ENCODE measurements at regions not wholly inside any gene's neighbourhood (a gene's known extent, or its start where the extent isn't known, plus 50 kb on each side); places are given as distances from the start of the nearest gene placed in this dataset.

GRCh38 chr13:106155411-106155810 is 380.1 kb downstream of the EFNB2 start:
- Histone ChIP-seq H2AFZ (ENCODE audit: low read depth, low read length, poor library complexity, severe bottlenecking) (no peak overlapping the region), H3K4me2 (ENCODE audit: low read length) (no peak overlapping the region), H3K79me2 (ENCODE audit: insufficient read depth, low read length) (no peaks in the 10 kb centered on the region), H3K4me1 (ENCODE audit: control insufficient read depth in 1 of 2, insufficient read depth in 2 of 2, low read length in 2 of 2) (peaks cover 22 to 59% of the 10 kb centered on the region in 2 experiments), H4K20me1 (ENCODE audit: insufficient read depth) (no peaks in the 10 kb centered on the region), H3K36me3 (ENCODE audit: control insufficient read depth in 1 of 2, insufficient read depth in 2 of 2, low read length in 2 of 2) (no peaks in the 10 kb centered on the region), H3K4me3 (replicated peaks in 1 of 2; ENCODE audit: low read depth in 1 of 2, low read length in 2 of 2) (no peak overlapping the region), H3K9me2 (ENCODE audit: insufficient read depth) (no peaks in the 10 kb centered on the region), H3K27ac (ENCODE audit: low read depth, low read length) (no peak overlapping the region), H3K9ac (ENCODE audit: low read length) (no peak overlapping the region), H3K9me3 (ENCODE audit: control insufficient read depth in 1 of 2, insufficient read depth in 1 of 2, low read depth in 1 of 2, low read length in 2 of 2) (no peaks in the 10 kb centered on the region), H3K27me3 (ENCODE audit: insufficient read depth, low read length) (no peaks in the 10 kb centered on the region)
- no TSS peak for BruUV-seq (replicated peaks)
- POLR2A ChIA-PET: interaction anchor here (0.7 to 0.9 kb wide), 2 partner anchors 11 to 13 kb away, joined by 3 read pairs; no protein-coding TSS in a partner anchor
- TF ChIP-seq CEBPB (IDR thresholded peaks at IDR 0.05; ENCODE audit: low read depth): no peak
- no peak for TF ChIP-seq CBX3 (IDR thresholded peaks at IDR 0.05; ENCODE audit: low read depth)
- no peak for TF ChIP-seq CTCF (IDR thresholded peaks at IDR 0.05 in 2 of 3, conservative IDR thresholded peaks at IDR 0.05 in 1 of 3; ENCODE audit: borderline replicate concordance in 1 of 3, insufficient read depth in 1 of 3, low read depth in 2 of 3, low read length in 2 of 3)
- no peak for TF ChIP-seq REST (IDR thresholded peaks at IDR 0.05; ENCODE audit: low read depth)
- no peak for TF ChIP-seq SP1 (IDR thresholded peaks at IDR 0.05; ENCODE audit: low read depth)
- ATAC-seq (no peak), DNase-seq (ENCODE audit: low read depth, low spot score) (no peak)
- CTCF ChIA-PET: no interaction called here
- RAD21 ChIA-PET (ENCODE audit: low non-redundant PET in 1 of 2, low total read pairs in 2 of 2, uncharacterized antibody in 2 of 2, unreplicated experiment in 2 of 2): no interaction called here
- intact Hi-C loops (cut with micrococcal nuclease): no loop called here

Measured in HCT116 (cell line).